Bronchial epithelial cell (primary cell): ENCODE measurements at regions not wholly inside any gene's neighbourhood (a gene's known extent, or its start where the extent isn't known, plus 50 kb on each side); places are given as distances from the start of the nearest gene placed in this dataset.

Source experiments
- DNase-seq: peaks from one replicate; pipeline ENCODE4 v3.0.0-alpha.2; 2010; ENCODE audit warnings: low read depth
- FAIRE-seq: peaks from 2 replicates; lab custom pipeline; 2011; peaks lifted over from hg19 to GRCh38; lab: Jason Lieb, UNC
- H3K27me3 ChIP-seq: 2 replicates; pipeline ENCODE4 v1.5.1; 2011; ENCODE audit warnings: low read length; ENCODE audit not compliant: control insufficient read depth, insufficient read depth
- H3K36me3 ChIP-seq: 2 replicates; pipeline ENCODE4 v1.5.1; 2011; ENCODE audit warnings: low read length; ENCODE audit not compliant: control insufficient read depth, insufficient read depth
- H3K4me3 ChIP-seq: 2 replicates; pipeline ENCODE4 v1.5.1; 2011; ENCODE audit warnings: mild to moderate bottlenecking, low read depth, low read length, control low read depth
- CTCF ChIP-seq: IDR thresholded peaks from 2 replicates; pipeline ENCODE4 v1.5.1; 2011; ENCODE audit warnings: mild to moderate bottlenecking, moderate library complexity, low read length, control low read depth, inconsistent platforms; ENCODE audit not compliant: insufficient read depth, severe bottlenecking

DNA sequence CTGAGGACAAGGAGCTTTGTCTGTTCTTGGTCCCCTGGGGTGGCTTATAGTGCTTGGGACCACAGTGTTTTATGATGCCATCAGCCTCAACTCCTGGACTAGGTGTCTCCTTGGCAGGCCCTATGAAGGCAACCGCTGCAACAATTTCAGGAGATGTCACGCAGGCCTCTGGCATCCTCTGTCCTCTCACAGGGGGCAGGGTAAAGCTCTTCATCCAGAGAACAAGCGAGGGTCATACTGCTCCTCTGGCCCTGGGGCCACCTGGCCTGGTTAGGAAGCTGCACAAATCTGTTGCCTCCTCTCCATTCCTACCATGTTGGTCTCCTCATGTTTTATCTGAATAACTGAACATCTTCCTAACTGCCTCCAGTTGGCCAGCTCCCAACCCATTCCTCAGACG lies 148.9 kb upstream of the SPEF2 start:
- H3K4me3 ChIP-seq, result no peak overlapping the region
- FAIRE-seq (no peak), DNase-seq (no peak)
- no peaks in the 10 kb centered on the region for H3K36me3 ChIP-seq
- TF ChIP-seq CTCF, result no peak
- no peaks in the 10 kb centered on the region for H3K27me3 ChIP-seq

GRCh38 chr5:35466746-35467145 lies 150.9 kb upstream of the SPEF2 start:
- Histone ChIP-seq H3K27me3 (no peaks in the 10 kb centered on the region), H3K36me3 (no peaks in the 10 kb centered on the region), H3K4me3 (no peak overlapping the region)
- DNase-seq (no peak), FAIRE-seq (no peak)
- no peak for TF ChIP-seq CTCF

DNA sequence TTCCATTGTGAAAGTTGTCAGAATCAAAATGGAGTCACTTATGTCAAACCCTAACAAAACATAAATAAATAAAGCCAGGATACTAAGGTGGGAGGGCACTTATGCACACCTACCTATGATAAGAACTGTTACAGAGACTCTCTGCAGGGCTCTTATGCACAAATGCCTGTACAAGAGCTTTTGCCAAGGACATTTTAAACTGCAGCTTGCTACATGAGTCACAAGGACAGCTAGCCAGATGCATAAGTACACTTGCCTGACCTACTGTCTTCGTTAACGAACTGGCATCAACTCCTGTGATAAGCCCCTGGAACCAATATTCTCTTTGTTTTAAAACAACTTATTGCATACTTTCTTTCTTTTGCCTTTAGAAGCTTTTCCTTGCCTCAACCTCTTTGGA lies 152.9 kb upstream of the SPEF2 start:
- H3K4me3 ChIP-seq, result no peak overlapping the region
- H3K36me3 ChIP-seq, result no peaks in the 10 kb centered on the region
- TF ChIP-seq CTCF, result no peak
- FAIRE-seq (no peak), DNase-seq (no peak)
- no peaks in the 10 kb centered on the region for H3K27me3 ChIP-seq

- FAIRE-seq (no peak), DNase-seq (no peak)
- no peaks in the 10 kb centered on the region for H3K36me3 ChIP-seq
- TF ChIP-seq CTCF, result no peak
- H3K27me3 ChIP-seq, result no peaks in the 10 kb centered on the region
- H3K4me3 ChIP-seq, result no peak overlapping the region
Observed at GRCh38 chr5:35461530-35461929, 156.1 kb upstream of the SPEF2 start.

GRCh38 chr5:35458824-35459207 lies 158.8 kb upstream of the SPEF2 start:
- DNase-seq (peak; percentile 10), FAIRE-seq (no peak)
- Histone ChIP-seq H3K27me3 (no peaks in the 10 kb centered on the region), H3K4me3 (no peak overlapping the region), H3K36me3 (no peaks in the 10 kb centered on the region)
- no peak for TF ChIP-seq CTCF
